Urinary bladder (tissue), 3 donors: ENCODE measurements at regions not wholly inside any gene's neighbourhood (a gene's known extent, or its start where the extent isn't known, plus 50 kb on each side); places are given as distances from the start of the nearest gene placed in this dataset.

Experiments
- DNase-seq: peaks from one replicate; pipeline ENCODE4 v3.0.0-alpha.2; 2015; ENCODE audit errors: extremely low spot score
- H3K27ac ChIP-seq: one replicate; pipeline ENCODE4 v1.5.1; 2013; ENCODE audit warnings: low read depth, mild to moderate bottlenecking, moderate library complexity
- H3K36me3 ChIP-seq: one replicate; pipeline ENCODE4 v1.6.1; 2013; ENCODE audit warnings: mild to moderate bottlenecking, moderate library complexity; ENCODE audit not compliant: insufficient read depth
- H3K4me1 ChIP-seq: one replicate; pipeline ENCODE4 v1.6.1; 2013; ENCODE audit warnings: mild to moderate bottlenecking, moderate library complexity; ENCODE audit not compliant: insufficient read depth
- H3K4me3 ChIP-seq: one replicate; pipeline ENCODE4 v1.5.1; 2013; ENCODE audit warnings: low read depth, low read length
- WGBS: extraction: QIAGEN DNeasy Blood & Tissue Kit; methylation state at CpG from one replicate; pipeline ENCODE4 v1.1.7; 2013; 5-methylcytosine and 5-hydroxymethylcytosine counted together
- donor health status: healthy with polysubstance abuse.
- donor health status: healthy.

DNA sequence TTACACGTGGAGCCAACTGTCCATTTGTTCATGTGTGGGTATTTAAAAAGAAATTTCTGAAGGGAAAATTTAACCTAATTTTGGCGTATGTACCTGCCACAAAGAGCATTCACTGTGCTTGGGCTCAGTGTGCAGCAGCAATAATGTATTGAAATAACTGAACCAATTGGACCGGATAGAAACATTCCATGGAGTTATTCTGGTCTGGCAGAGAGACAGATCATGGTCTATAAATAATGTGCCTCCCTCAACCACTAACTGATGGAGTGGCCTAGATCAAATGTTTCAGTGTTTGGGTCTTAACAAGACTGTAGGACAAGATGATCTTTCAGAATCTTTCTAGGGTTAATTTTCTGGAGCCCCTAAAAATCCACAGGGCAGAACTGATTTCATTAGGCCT, 469.7 kb downstream of the PRELID2 start:
- Histone ChIP-seq H3K4me3 (no peak overlapping the region), H3K4me1 (no peaks in the 10 kb centered on the region), H3K36me3 (no peaks in the 10 kb centered on the region), H3K27ac (no peak overlapping the region)
- 75% methylated on average over 3 of the region's 3 CpGs for WGBS
- DNase-seq: no peak

DNA sequence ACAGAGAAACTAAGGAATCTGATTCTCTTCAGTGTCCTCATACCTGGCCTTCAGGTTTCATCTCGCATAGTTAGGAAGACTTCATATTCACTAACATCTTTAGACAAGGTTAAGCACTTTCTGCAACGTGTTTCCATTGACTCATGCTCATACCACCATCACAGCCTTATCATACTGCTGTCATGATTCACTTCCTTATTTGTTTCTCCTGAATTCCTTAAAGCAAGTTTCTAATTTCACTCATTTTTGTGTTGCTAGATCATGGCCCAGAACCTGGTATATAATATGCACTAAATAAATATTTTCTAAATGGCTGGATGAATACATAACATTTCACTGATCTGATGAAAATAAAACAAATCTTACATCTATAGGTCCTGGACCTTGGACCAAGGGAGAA, 472.9 kb downstream of the PRELID2 start:
- H3K36me3 ChIP-seq: no peaks in the 10 kb centered on the region
- 63% methylated on average over 2 of the region's 2 CpGs for WGBS
- no peak overlapping the region for H3K4me3 ChIP-seq
- H3K4me1 ChIP-seq: no peaks in the 10 kb centered on the region
- no peak overlapping the region for H3K27ac ChIP-seq
- DNase-seq: no peak

DNA sequence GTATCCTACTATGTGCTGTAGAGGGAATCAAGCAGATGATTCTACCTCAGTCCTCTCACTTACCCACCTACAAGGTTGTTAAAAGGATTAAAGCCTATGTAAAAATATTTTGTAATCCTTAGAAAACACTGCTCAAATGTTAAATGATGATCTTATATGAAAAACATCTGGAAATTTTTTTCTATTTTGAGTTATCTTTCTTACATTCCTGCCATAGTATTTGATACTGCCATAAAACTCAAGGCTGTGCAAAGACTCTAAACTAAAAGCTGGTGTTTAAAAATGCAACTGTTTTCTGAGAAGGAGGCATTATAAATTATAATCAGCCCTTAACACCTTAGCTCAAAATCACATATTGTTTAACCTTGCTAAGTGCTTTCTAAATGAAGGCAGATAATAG, 474.2 kb downstream of the PRELID2 start:
- no peak overlapping the region for H3K27ac ChIP-seq
- no peaks in the 10 kb centered on the region for H3K4me1 ChIP-seq
- no peak overlapping the region for H3K4me3 ChIP-seq
- no peak for DNase-seq
- no peaks in the 10 kb centered on the region for H3K36me3 ChIP-seq

DNA sequence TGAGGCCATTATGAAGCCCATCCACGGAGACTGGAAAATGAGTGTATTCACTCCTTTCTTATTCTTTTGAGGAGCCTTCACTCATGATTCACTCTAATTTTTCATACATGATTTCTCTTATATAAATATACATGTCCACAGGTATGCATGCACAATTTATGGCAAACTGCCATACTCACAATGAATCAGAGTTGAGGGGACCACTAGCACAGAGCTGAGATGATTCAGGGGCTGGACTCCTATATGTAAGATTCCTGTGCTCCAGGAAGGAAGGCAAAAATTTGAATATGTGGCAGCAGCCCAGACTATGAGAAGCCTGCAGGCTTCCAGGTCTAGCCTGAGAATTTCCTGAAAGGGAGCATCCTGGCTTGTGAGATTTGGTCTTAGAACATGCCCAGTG, 484.6 kb downstream of the PRELID2 start:
- WGBS: 95% methylated on average over 1 of the region's 1 CpG
- H3K4me1 ChIP-seq: no peaks in the 10 kb centered on the region
- H3K4me3 ChIP-seq: no peak overlapping the region
- no peak for DNase-seq
- no peak overlapping the region for H3K27ac ChIP-seq
- H3K36me3 ChIP-seq: no peaks in the 10 kb centered on the region

DNA sequence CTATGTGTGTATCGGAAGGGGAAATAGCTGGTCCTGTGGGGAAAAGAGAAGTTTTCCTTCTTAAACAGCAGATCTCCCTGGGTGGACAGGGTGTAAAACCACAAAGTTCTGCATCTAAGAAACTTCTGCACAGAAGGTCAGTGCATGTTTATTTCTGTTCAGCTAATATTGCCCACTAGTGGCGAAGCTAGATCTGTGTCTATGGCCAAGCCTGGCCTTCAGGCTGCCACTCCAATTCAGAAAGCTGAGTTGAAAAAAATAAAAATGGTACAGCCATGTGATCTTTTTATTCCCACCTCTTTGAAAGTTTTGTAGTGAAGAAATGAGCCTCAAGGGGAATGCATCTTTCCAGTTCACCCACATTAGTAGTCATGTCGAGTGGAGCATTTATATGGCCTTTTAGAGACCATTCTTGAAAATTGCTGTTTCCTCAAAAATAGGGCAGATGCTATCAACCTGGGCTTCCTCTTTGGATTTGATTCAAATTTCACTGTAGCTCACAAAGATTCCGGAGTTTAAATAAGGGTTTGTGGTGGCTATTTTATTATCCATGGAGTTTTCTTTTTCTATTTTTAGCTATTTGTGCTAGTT, 488.0 kb downstream of the PRELID2 start:
- Histone ChIP-seq H3K4me1 (no peaks in the 10 kb centered on the region), H3K36me3 (no peaks in the 10 kb centered on the region), H3K4me3 (no peak overlapping the region), H3K27ac (no peak overlapping the region)
- 50% methylated on average over 4 of the region's 4 CpGs for WGBS
- no peak for DNase-seq

DNA sequence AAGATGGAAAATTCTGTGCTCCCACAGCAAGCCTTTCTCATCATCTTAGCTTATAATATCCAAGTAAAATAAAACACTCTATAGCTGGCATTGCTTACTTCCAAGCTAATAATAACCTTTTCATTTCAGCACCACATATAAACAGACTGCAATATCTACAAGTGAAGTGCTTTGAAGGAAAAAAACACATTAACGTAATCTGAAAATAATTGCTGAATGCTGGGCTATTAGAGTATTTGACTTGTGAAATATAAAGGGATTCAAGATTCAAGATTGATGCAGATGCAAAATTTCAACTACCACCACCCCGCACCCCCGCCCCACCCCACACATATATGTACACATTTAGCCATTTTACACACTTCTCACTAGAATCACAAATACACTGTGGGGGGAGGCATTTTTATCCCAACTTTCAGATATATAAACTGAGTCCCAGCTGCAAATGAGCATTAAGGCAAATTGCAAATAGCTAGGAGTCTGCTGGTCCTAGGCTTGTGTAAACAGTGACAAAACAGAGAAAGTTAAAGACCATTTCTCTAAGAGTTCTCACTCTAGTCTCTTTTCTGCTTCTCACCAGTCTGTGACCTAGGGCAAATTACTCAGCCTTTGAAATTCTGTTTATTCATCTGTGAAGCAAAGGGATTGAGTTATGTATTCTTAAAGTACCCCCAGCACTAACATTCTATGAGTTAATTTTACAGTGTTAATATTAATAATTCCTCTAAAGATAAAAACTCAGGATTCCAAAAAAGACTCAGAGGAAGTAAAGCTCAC, 489.4 kb downstream of the PRELID2 start:
- Histone ChIP-seq H3K4me1 (no peaks in the 10 kb centered on the region), H3K4me3 (no peak overlapping the region), H3K36me3 (no peaks in the 10 kb centered on the region), H3K27ac (no peak overlapping the region)
- 68% methylated on average over 3 of the region's 3 CpGs for WGBS
- DNase-seq: no peak

DNA sequence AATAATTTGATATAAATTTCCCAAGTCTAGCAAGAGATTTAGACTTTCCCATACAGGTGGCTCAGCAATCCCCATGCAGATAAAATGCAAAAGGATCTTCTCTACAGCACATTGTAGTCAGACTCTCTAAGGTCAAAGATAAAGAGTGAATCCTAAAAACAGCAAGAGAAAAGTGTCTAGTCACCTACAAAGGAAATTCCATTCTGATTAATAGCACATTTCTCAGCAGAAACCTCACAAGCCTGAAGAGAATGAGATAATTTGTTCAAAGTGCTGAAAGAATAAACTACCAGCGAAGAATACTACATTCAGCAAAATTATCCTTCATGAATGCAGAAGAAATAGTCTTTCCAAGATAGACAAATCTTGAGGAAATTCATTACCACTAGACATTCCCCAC, 493.3 kb downstream of the PRELID2 start:
- H3K4me1 ChIP-seq: no peaks in the 10 kb centered on the region
- WGBS: 92% methylated on average over 1 of the region's 1 CpG
- H3K36me3 ChIP-seq: no peaks in the 10 kb centered on the region
- DNase-seq: no peak
- no peak overlapping the region for H3K27ac ChIP-seq
- H3K4me3 ChIP-seq: no peak overlapping the region

DNA sequence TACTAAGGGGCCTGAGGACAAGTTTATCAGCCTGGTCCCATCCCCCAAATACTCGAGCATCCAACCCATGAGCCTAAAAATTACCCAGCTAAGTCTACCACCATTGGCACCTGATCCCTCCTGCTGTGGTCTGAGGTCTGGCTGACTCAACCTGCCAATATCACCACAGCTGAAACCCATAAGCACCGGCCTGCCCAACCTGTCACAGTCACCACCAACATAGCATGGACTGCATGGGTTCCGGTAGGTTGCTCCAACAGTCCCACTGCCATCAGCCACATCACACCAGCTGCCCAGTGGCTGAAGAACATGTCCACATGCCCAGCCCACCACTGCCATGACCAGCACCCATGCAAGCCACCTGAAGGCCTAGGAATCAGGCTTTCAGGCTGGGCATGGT, 495.0 kb downstream of the PRELID2 start:
- DNase-seq: no peak
- Histone ChIP-seq H3K4me1 (no peaks in the 10 kb centered on the region), H3K4me3 (no peak overlapping the region), H3K36me3 (no peaks in the 10 kb centered on the region), H3K27ac (no peak overlapping the region)
- WGBS: 87% methylated on average over 3 of the region's 3 CpGs

DNA sequence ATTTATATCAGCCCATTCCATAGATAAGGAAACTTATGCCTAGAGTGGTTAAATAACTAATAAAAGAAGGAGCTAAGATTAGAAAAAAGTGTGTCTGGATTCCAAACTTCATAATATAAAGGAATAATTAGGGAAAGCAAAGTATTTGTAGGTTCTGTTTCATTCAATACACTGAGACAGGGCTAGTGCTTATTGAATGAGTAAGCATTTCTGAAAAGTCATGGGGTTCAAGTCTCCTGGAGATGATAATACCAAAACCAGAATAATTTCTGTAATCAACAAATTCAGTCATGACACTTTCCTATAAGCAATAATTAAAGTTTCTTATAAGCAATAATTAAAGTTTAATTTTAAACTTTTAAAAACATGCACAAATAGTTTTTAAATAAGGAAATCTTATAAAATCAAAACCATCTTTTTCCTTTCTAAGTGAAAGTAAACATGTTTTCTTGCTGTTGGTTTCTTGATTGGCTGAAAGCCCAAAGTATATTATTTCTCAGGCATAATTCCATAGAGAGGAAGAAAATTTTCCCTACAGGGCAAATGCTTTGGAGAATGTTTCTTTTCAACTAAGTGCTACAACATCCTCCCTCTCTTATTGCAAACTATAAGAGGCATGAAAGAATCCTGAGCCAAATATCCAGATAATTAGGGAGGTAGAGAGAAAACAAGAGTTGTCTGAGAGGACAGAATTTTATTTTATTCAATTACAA, 510.2 kb downstream of the PRELID2 start:
- Histone ChIP-seq H3K4me3 (no peak overlapping the region), H3K36me3 (no peaks in the 10 kb centered on the region), H3K27ac (no peak overlapping the region), H3K4me1 (no peaks in the 10 kb centered on the region)
- DNase-seq: no peak

DNA sequence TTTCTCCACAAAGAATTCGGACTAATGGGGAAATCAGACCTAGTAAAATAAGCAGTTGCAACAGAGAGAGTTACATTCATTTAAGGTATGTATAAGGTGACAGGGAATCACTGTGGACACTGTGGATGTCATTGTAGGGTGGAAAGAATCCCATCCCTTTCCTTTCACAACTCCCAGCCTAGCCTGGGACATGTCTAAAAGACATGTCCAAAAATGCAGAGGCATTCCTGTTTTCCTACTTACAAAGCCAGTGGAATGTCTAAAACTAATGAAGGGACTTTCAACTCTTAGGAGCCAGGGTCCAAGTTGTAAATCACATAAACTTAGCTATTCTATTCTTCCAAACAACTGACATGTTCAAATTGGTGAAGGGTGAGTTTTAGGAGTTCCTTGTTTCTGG, 511.0 kb downstream of the PRELID2 start:
- Histone ChIP-seq H3K27ac (no peak overlapping the region), H3K4me1 (no peaks in the 10 kb centered on the region), H3K4me3 (no peak overlapping the region), H3K36me3 (no peaks in the 10 kb centered on the region)
- DNase-seq: no peak
- WGBS: 89% methylated on average over 1 of the region's 1 CpG

DNA sequence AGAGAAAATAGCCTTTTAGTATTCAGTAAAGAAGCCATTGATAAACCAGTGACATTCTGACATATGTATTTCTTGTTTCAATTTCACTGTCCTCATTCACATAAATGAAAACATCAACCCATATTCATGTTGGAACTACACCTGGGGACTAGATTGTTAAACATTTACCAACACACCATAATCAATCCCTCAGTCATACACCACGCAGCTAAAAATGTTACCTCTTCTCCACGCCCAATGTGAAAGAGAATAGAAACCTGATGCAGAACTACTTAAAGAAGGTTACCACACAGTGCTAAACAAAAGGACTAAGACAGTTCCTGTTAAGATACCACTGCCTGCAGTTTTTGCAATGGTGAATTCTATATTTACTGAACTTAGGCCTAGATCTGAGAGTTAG, 518.9 kb downstream of the PRELID2 start:
- Histone ChIP-seq H3K4me3 (no peak overlapping the region), H3K36me3 (no peaks in the 10 kb centered on the region), H3K4me1 (no peaks in the 10 kb centered on the region), H3K27ac (no peak overlapping the region)
- DNase-seq: no peak
- 92% methylated on average over 2 of the region's 2 CpGs for WGBS

DNA sequence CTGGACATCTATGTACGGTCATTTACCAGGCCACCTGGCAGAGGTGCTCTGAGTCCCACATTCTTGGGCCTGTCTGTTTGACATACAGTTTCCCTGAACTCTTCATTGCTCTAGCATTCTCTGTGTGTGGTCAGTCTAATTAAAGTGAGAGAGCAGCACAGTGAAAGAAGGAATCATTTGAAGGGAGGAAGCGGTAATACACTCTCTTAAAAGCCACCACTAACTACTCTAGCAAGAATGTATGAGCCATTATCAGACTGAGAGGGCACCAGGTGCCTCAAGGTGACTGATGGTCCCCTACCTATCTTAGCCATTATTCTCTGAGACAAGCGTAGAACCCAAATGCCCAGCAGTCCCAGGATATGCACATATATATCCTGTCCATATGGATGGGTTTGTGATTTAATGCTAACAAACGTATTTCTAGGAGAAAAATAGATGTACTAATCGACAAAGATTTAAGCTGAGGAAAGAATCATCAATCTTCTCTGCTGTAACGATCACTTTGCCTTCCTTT, 527.2 kb downstream of the PRELID2 start:
- Histone ChIP-seq H3K27ac (no peak overlapping the region), H3K36me3 (no peaks in the 10 kb centered on the region), H3K4me3 (no peak overlapping the region), H3K4me1 (no peaks in the 10 kb centered on the region)
- no peak for DNase-seq
- WGBS: 72% methylated on average over 6 of the region's 6 CpGs

DNA sequence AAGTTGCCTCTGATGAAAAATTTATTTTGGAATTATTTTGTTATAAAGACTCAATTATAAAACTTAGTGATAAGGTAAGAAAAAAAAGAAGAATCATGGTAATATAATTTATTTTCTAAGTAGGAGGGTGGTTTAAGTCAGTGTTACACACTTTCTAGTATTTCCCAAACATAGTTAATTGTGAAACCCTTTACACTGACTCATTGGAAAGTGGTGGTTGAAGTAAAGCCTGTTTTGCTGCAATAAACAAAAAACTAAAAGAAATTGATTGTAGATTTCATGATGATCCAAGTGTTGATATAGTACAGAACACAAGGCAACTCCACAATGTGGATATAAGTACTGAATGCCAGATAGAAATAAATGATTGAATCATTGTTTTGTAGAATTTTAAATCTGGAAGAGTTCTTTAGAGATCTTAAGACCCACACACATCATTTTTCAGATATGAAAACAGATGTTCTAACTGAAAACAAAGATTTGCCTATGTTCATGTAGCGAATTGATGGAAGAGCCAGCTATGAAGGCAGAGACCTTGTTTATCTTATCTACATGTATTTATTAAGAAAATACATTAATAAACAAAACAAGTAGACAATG, 539.8 kb downstream of the PRELID2 start:
- no peak overlapping the region for H3K4me3 ChIP-seq
- H3K36me3 ChIP-seq: no peaks in the 10 kb centered on the region
- 73% methylated on average over 1 of the region's 1 CpG for WGBS
- H3K27ac ChIP-seq: no peak overlapping the region
- no peak for DNase-seq
- no peaks in the 10 kb centered on the region for H3K4me1 ChIP-seq

DNA sequence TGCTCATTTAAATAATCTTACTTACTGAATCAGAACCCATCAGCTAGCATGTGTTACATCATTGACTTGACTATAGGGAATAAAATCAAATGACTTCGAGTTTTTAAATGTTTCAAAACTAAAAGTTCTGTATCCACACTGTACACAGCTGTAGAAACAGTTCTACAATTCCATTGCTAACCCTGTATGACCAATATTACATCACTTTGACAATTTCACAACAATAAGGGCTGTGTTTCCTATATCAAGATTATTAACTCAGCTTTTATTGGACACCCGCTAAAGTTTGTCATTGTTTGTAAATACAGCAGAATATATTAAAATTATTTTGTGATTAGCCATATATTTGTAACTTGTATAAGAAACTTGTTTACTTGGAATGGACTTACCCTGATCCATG, 540.8 kb downstream of the PRELID2 start:
- H3K4me1 ChIP-seq: no peaks in the 10 kb centered on the region
- no peak overlapping the region for H3K4me3 ChIP-seq
- DNase-seq: no peak
- WGBS: 69% methylated on average over 2 of the region's 2 CpGs
- no peak overlapping the region for H3K27ac ChIP-seq
- H3K36me3 ChIP-seq: no peaks in the 10 kb centered on the region
